Neural cell (in vitro differentiated cells): ENCODE measurements at regions not wholly inside any gene's neighbourhood (a gene's known extent, or its start where the extent isn't known, plus 50 kb on each side); places are given as distances from the start of the nearest gene placed in this dataset.

Experiments used
- H2AFZ ChIP-seq: fragments of 200-600, 300-800 bp; sonication (generic), shearing (Covaris generic); 2 replicates; pipeline ENCODE4 v1.6.0; 2014; ENCODE audit warnings: low read depth, mild to moderate bottlenecking, antibody characterized with exemption, low read length, moderate library complexity
- H3F3A ChIP-seq: fragments of 200-600 bp; shearing (Covaris generic); 2 replicates; pipeline ENCODE4 v1.6.1; 2016; ENCODE audit warnings: mild to moderate bottlenecking, moderate library complexity, mixed read lengths, antibody characterized with exemption, low read length; ENCODE audit not compliant: insufficient read depth, poor library complexity, severe bottlenecking
- H3K27ac ChIP-seq: fragments of 200-600, 300-800 bp; sonication (generic), shearing (Covaris generic); 2 replicates; pipeline ENCODE4 v1.5.1; 2014; ENCODE audit warnings: mild to moderate bottlenecking, low read length, moderate library complexity
- H3K27me3 ChIP-seq: fragments of 300-800, 200-600 bp; sonication (generic), shearing (Covaris generic); 2 replicates; pipeline ENCODE4 v1.6.0; 2014; ENCODE audit warnings: mild to moderate bottlenecking, low read depth, low read length, moderate library complexity; ENCODE audit not compliant: insufficient read depth
- H3K36me3 ChIP-seq: fragments of 300-800, 200-600 bp; sonication (generic), shearing (Covaris generic); 2 replicates; pipeline ENCODE4 v1.5.1; 2014; ENCODE audit warnings: mild to moderate bottlenecking, antibody characterized with exemption, low read length, moderate library complexity; ENCODE audit not compliant: insufficient read depth
- H3K4me2 ChIP-seq: fragments of 300-800, 200-600 bp; sonication (generic), shearing (Covaris generic); 2 replicates; pipeline ENCODE4 v1.6.0; 2014; ENCODE audit warnings: mild to moderate bottlenecking, low read length
- H3K4me3 ChIP-seq: fragments of 300-800, 200-600 bp; sonication (generic), shearing (Covaris generic); 2 replicates; pipeline ENCODE4 v1.5.1; 2014; ENCODE audit warnings: mild to moderate bottlenecking, low read length, moderate library complexity
- H3K79me2 ChIP-seq: fragments of 200-600 bp; shearing (Covaris generic); replicated peaks from 2 replicates; pipeline ENCODE4 v1.6.0; 2014; ENCODE audit warnings: mild to moderate bottlenecking, low read length, moderate library complexity; ENCODE audit not compliant: insufficient read depth
- H3K9ac ChIP-seq: fragments of 300-800, 200-600 bp; sonication (generic), shearing (Covaris generic); 2 replicates; pipeline ENCODE4 v1.6.1; 2016; ENCODE audit warnings: mild to moderate bottlenecking, low read length, mixed read lengths
- H3K9me2 ChIP-seq: fragments of 200-600 bp; shearing (Covaris generic); 2 replicates; pipeline ENCODE4 v1.6.1; 2016; ENCODE audit warnings: mild to moderate bottlenecking, low read length, mixed read lengths; ENCODE audit not compliant: insufficient read depth
- H3K9me3 ChIP-seq: fragments of 200-600, 300-800 bp; sonication (generic), shearing (Covaris generic); 2 replicates; pipeline ENCODE4 v1.6.1; 2016; ENCODE audit warnings: mild to moderate bottlenecking, mixed run types, low read length, moderate library complexity, mixed read lengths
- H4K20me1 ChIP-seq: fragments of 200-600 bp; shearing (Covaris generic); 2 replicates; pipeline ENCODE4 v1.6.1; 2016; ENCODE audit warnings: mild to moderate bottlenecking, mixed run types; ENCODE audit not compliant: insufficient read depth
- EP300 ChIP-seq: fragments of 450-650 bp; conservative IDR thresholded peaks from 2 replicates; pipeline ENCODE4 v1.6.1; 2014; ENCODE audit warnings: antibody characterized with exemption, mild to moderate bottlenecking, moderate library complexity; ENCODE audit not compliant: poor library complexity, severe bottlenecking
- EZH2 ChIP-seq: fragments of 200-600, 300-800 bp; shearing (Covaris generic), sonication (generic); IDR thresholded peaks from 2 replicates; pipeline ENCODE4 v1.6.1; 2014; ENCODE audit warnings: antibody characterized with exemption, low read length, borderline replicate concordance, mild to moderate bottlenecking; ENCODE audit not compliant: insufficient read depth, poor library complexity, severe bottlenecking
- MXI1 ChIP-seq: fragments of 450-650 bp; conservative IDR thresholded peaks from 2 replicates; pipeline ENCODE4 v1.6.1; 2014; ENCODE audit warnings: antibody characterized with exemption, mild to moderate bottlenecking; ENCODE audit not compliant: poor library complexity, severe bottlenecking
- POLR2AphosphoS5 ChIP-seq: IDR thresholded peaks from 2 replicates; pipeline ENCODE4 v1.6.1; 2012
- RAD21 ChIP-seq: fragments of 450-650 bp; conservative IDR thresholded peaks from 2 replicates; pipeline ENCODE4 v1.6.1; 2014; ENCODE audit warnings: antibody characterized with exemption, mild to moderate bottlenecking, moderate library complexity
- SMC3 ChIP-seq: fragments of 450-650 bp; conservative IDR thresholded peaks from 2 replicates; pipeline ENCODE4 v1.6.1; 2014; ENCODE audit warnings: antibody characterized with exemption, mild to moderate bottlenecking, moderate library complexity; ENCODE audit not compliant: poor library complexity
- TAF1 ChIP-seq: IDR thresholded peaks from 2 replicates; pipeline ENCODE4 v1.6.1; 2012; ENCODE audit warnings: low read depth
- TF ChIP-seq, protein P1 (sequence below): fragments of 450-650 bp; IDR thresholded peaks from 2 replicates; pipeline ENCODE4 v1.5.1; 2014; ENCODE audit warnings: antibody characterized with exemption, mild to moderate bottlenecking, moderate library complexity; ENCODE audit not compliant: poor library complexity, severe bottlenecking
- TF ChIP-seq, protein P2 (sequence below): IDR thresholded peaks from 2 replicates; pipeline ENCODE4 v1.6.1; 2012; ENCODE audit warnings: borderline replicate concordance

DNA sequence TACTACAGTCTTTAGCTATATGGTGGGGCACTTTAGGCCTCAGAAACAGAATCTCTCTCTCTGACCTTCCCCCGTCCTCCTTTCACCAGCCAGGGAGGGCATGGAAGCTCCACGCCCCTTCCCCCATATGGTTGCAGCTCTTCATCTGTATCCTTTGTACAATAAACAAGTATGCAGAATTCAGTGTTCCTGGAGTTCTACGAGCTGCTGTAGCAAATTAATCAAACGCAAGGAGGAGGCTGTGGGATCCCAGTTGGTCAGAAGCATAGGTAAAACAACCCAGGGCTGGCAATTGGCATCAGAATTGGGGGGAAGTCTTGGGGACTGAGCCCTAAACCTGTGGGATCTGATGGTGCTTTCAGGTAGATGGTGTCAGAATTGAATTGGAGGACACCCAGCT, 163.7 kb upstream of the NLRP1 start:
- Histone ChIP-seq H3K4me2 (no peak overlapping the region), H3K27ac (no peak overlapping the region), H3K9me3 (no peaks in the 10 kb centered on the region)

DNA sequence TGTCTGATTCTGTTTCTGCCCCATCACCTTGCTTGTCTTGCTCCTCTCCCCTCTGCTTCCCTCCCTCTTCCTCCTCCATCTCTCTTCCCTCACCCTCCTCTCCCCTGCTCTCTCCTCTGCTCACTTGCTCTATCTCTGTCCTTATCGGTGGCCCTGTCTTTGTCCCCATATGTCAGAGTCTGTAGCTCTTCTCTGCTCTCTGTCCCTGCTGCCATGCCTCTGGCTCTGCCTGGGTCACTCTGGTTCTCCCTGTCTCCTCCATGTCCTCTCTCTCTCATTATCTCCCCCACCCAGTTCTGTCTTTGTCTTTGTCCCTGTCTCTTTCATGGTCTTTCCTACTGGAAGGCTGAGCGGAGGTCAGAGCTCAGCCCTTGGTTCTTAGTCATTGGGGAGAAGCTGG, 169.1 kb upstream of the NLRP1 start:
- no peaks in the 10 kb centered on the region for H3K9me2 ChIP-seq
- H3F3A ChIP-seq = no peaks in the 10 kb centered on the region
- no peaks in the 10 kb centered on the region for H4K20me1 ChIP-seq
- no peaks in the 10 kb centered on the region for H3K9me3 ChIP-seq
- no peak overlapping the region for H3K9ac ChIP-seq
- H2AFZ ChIP-seq = no peak overlapping the region
- no peak for TF ChIP-seq RAD21
- TF ChIP-seq EZH2 = no peak
- TF ChIP-seq SMC3 = no peak
- TF ChIP-seq POLR2AphosphoS5 = no peak
- TF ChIP-seq MXI1 = no peak
- no peak for TF ChIP-seq EP300
- TF ChIP-seq, protein P1, sequence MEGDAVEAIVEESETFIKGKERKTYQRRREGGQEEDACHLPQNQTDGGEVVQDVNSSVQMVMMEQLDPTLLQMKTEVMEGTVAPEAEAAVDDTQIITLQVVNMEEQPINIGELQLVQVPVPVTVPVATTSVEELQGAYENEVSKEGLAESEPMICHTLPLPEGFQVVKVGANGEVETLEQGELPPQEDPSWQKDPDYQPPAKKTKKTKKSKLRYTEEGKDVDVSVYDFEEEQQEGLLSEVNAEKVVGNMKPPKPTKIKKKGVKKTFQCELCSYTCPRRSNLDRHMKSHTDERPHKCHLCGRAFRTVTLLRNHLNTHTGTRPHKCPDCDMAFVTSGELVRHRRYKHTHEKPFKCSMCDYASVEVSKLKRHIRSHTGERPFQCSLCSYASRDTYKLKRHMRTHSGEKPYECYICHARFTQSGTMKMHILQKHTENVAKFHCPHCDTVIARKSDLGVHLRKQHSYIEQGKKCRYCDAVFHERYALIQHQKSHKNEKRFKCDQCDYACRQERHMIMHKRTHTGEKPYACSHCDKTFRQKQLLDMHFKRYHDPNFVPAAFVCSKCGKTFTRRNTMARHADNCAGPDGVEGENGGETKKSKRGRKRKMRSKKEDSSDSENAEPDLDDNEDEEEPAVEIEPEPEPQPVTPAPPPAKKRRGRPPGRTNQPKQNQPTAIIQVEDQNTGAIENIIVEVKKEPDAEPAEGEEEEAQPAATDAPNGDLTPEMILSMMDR = no peak
- TF ChIP-seq, protein P2, sequence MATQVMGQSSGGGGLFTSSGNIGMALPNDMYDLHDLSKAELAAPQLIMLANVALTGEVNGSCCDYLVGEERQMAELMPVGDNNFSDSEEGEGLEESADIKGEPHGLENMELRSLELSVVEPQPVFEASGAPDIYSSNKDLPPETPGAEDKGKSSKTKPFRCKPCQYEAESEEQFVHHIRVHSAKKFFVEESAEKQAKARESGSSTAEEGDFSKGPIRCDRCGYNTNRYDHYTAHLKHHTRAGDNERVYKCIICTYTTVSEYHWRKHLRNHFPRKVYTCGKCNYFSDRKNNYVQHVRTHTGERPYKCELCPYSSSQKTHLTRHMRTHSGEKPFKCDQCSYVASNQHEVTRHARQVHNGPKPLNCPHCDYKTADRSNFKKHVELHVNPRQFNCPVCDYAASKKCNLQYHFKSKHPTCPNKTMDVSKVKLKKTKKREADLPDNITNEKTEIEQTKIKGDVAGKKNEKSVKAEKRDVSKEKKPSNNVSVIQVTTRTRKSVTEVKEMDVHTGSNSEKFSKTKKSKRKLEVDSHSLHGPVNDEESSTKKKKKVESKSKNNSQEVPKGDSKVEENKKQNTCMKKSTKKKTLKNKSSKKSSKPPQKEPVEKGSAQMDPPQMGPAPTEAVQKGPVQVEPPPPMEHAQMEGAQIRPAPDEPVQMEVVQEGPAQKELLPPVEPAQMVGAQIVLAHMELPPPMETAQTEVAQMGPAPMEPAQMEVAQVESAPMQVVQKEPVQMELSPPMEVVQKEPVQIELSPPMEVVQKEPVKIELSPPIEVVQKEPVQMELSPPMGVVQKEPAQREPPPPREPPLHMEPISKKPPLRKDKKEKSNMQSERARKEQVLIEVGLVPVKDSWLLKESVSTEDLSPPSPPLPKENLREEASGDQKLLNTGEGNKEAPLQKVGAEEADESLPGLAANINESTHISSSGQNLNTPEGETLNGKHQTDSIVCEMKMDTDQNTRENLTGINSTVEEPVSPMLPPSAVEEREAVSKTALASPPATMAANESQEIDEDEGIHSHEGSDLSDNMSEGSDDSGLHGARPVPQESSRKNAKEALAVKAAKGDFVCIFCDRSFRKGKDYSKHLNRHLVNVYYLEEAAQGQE = no peak
- TF ChIP-seq TAF1 = no peak
- no peak overlapping the region for H3K4me3 ChIP-seq
- no peaks in the 10 kb centered on the region for H3K79me2 ChIP-seq
- H3K4me2 ChIP-seq = no peak overlapping the region
- H3K27ac ChIP-seq = no peak overlapping the region
- no peaks in the 10 kb centered on the region for H3K27me3 ChIP-seq
- H3K36me3 ChIP-seq = no peaks in the 10 kb centered on the region

More for the DNA sequence above, 163.7 kb upstream of the NLRP1 start:
- Histone ChIP-seq H3K9me2 (no peaks in the 10 kb centered on the region), H4K20me1 (no peaks in the 10 kb centered on the region), H2AFZ (no peak overlapping the region), H3K9ac (no peak overlapping the region), H3F3A (no peaks in the 10 kb centered on the region), H3K79me2 (no peaks in the 10 kb centered on the region), H3K36me3 (no peaks in the 10 kb centered on the region), H3K27me3 (no peaks in the 10 kb centered on the region), H3K4me3 (no peak overlapping the region)
- TF ChIP-seq EP300 = no peak
- TF ChIP-seq TAF1 = no peak
- TF ChIP-seq MXI1 = no peak
- TF ChIP-seq, protein P1 = no peak
- TF ChIP-seq, protein P2 = no peak
- no peak for TF ChIP-seq SMC3
- no peak for TF ChIP-seq EZH2
- TF ChIP-seq POLR2AphosphoS5 = no peak
- TF ChIP-seq RAD21 = no peak
